ENCODE measurements at regions not wholly inside any gene's neighbourhood (a gene's known extent, or its start where the extent isn't known, plus 50 kb on each side); places are given as distances from the start of the nearest gene placed in this dataset.
"Not testable (repeated sequence)": the region's sequence is repeated elsewhere in the genome, so short reads cannot be mapped to it uniquely, and the experiment has no call there.

DNA sequence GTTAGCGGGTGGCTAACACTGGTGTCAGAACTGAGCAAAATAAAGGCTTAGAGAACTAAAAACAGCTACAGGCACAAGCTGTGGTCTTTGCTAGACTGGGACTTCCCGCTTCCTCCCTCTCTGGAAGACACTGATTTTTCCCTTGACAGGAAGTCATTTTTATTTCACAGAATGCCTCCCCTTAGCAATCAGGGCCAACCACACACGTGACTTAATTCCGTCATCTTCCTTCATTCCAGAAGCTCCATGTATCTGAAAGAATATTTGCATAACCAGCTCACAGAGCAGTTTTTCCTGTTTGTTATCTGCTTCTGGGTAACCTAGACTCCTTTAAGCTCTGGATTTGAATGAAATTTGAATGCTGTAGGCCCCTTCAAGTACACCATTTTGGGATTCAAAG is 327.5 kb upstream of the FRG1 start:
- TF ChIP-seq, protein P1, sequence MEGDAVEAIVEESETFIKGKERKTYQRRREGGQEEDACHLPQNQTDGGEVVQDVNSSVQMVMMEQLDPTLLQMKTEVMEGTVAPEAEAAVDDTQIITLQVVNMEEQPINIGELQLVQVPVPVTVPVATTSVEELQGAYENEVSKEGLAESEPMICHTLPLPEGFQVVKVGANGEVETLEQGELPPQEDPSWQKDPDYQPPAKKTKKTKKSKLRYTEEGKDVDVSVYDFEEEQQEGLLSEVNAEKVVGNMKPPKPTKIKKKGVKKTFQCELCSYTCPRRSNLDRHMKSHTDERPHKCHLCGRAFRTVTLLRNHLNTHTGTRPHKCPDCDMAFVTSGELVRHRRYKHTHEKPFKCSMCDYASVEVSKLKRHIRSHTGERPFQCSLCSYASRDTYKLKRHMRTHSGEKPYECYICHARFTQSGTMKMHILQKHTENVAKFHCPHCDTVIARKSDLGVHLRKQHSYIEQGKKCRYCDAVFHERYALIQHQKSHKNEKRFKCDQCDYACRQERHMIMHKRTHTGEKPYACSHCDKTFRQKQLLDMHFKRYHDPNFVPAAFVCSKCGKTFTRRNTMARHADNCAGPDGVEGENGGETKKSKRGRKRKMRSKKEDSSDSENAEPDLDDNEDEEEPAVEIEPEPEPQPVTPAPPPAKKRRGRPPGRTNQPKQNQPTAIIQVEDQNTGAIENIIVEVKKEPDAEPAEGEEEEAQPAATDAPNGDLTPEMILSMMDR (conservative IDR thresholded peaks at IDR 0.05; ENCODE audit: low read depth, low read length): no peak
- H3K9ac ChIP-seq: no peak overlapping the region
- no peak overlapping the region for H2AFZ ChIP-seq (ENCODE audit: low read depth)
- H3K4me2 ChIP-seq: no peak overlapping the region
- no peaks in the 10 kb centered on the region for H3K79me2 ChIP-seq (ENCODE audit: insufficient read depth, low read depth)
- no peaks in the 10 kb centered on the region for H3K27me3 ChIP-seq (ENCODE audit: insufficient read depth, low read depth)
- no peaks in the 10 kb centered on the region for H4K20me1 ChIP-seq (ENCODE audit: insufficient read depth)
- H3K4me3 ChIP-seq (IDR thresholded peaks at IDR 0.05; ENCODE audit: insufficient read depth, low read depth, low read length): no peak overlapping the region
- no peaks in the 10 kb centered on the region for H3K36me3 ChIP-seq (ENCODE audit: insufficient read depth)
- H3K4me1 ChIP-seq (ENCODE audit: low read depth, poor library complexity, severe bottlenecking): no peaks in the 10 kb centered on the region
- no peak overlapping the region for H3K27ac ChIP-seq

DNA sequence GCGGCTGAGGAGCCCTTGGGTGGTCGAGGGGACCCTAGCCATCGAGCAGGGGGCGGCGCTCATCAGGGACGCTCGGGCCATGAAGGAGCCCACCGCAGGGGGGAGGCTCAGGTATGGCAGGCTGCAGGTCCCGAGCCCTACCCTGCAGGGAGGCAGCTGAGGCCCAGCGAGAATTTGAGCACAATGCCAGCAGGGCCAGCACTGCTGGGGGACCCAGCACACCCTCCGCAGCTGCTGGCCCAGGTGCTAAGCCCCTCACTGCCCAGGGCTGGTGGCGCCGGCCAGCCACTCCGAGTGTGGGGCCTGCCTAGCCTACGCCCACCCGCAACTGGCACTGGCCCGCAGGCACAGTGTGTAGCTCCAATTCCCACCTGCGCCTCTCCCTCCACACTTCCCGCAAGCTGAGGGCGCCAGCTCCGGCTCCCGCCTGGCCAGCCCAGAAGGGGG is 325.4 kb upstream of the FRG1 start:
- no peaks in the 10 kb centered on the region for H3K27me3 ChIP-seq (ENCODE audit: insufficient read depth, low read depth)
- H3K4me3 ChIP-seq (IDR thresholded peaks at IDR 0.05; ENCODE audit: insufficient read depth, low read depth, low read length): no peak overlapping the region
- H4K20me1 ChIP-seq (ENCODE audit: insufficient read depth): no peaks in the 10 kb centered on the region
- H3K79me2 ChIP-seq (ENCODE audit: insufficient read depth, low read depth): no peaks in the 10 kb centered on the region
- H3K9ac ChIP-seq: no peak overlapping the region
- TF ChIP-seq, protein P1 (conservative IDR thresholded peaks at IDR 0.05; ENCODE audit: low read depth, low read length): no peak
- H3K36me3 ChIP-seq (ENCODE audit: insufficient read depth): no peaks in the 10 kb centered on the region
- no peak overlapping the region for H2AFZ ChIP-seq (ENCODE audit: low read depth)
- H3K4me2 ChIP-seq: no peak overlapping the region
- no peak overlapping the region for H3K27ac ChIP-seq
- no peaks in the 10 kb centered on the region for H3K4me1 ChIP-seq (ENCODE audit: low read depth, poor library complexity, severe bottlenecking)

DNA sequence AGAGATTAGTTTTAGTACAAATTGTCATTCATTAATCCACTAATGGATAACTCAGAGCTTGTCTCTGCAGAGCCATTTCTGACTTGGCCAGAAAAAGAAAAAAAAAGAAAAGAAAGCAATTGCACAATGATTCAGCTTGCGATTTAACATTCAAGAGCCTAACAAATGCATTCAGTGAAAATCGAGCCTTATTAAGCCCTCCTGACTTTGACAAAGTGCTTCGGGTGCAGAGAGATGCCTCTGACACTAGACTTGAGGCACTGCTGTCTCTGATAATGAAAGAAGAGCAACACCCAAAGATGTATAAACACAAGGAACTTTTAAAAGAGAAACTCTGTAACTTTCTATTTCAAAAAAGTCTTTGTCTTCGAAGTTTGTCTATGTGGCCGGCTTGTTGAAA is 322.9 kb upstream of the FRG1 start:
- H3K4me1 ChIP-seq (ENCODE audit: low read depth, poor library complexity, severe bottlenecking); H3K79me2 ChIP-seq (ENCODE audit: insufficient read depth, low read depth); H2AFZ ChIP-seq (ENCODE audit: low read depth); H3K27me3 ChIP-seq (ENCODE audit: insufficient read depth, low read depth); H3K9ac ChIP-seq; H3K4me2 ChIP-seq; H4K20me1 ChIP-seq (ENCODE audit: insufficient read depth); H3K4me3 ChIP-seq (IDR thresholded peaks at IDR 0.05; ENCODE audit: insufficient read depth, low read depth, low read length); H3K27ac ChIP-seq; H3K36me3 ChIP-seq (ENCODE audit: insufficient read depth): not testable (repeated sequence)

DNA sequence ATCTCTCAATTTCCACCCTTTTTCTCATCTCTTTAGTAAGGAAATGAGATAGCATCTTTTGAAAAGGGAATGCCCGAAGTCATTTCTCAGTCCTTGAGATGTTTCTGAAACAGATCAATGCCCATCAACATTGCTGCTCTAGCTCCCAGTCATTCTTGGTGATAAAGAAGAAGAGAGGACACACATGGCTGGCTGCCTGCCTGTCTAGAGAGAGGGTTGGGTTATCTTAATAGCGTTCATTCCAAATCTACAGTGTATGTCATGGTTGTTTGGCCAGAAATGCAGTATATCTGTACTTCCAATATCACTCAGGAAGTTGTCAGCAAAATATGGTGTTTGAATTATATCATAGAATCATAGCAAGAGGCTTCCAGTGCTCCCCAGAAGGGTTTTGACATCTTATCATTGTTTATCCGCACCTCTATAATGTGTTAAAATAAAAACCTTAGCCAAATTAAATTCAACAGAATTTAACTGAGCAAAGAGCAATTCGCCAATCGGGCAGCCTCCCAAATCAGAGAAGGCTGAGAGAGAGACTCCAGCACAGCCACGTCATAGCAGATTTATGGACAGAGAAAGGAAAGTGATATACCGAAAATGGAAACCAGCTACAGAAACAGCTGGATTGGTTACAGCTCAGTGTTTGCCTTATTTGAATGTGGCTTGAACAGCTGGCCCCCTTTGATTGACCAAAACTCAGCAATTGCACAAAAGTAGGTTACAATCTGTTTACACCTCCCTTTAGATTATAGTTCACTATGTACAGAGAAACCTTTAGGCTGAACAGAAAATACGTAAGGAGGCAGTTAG is 321.0 kb upstream of the FRG1 start:
- H4K20me1 ChIP-seq (ENCODE audit: insufficient read depth); H3K79me2 ChIP-seq (ENCODE audit: insufficient read depth, low read depth); H3K4me1 ChIP-seq (ENCODE audit: low read depth, poor library complexity, severe bottlenecking); H3K27ac ChIP-seq; H3K27me3 ChIP-seq (ENCODE audit: insufficient read depth, low read depth); H3K36me3 ChIP-seq (ENCODE audit: insufficient read depth); H3K4me2 ChIP-seq; H3K4me3 ChIP-seq (IDR thresholded peaks at IDR 0.05; ENCODE audit: insufficient read depth, low read depth, low read length); H2AFZ ChIP-seq (ENCODE audit: low read depth); H3K9ac ChIP-seq: not testable (repeated sequence)

DNA sequence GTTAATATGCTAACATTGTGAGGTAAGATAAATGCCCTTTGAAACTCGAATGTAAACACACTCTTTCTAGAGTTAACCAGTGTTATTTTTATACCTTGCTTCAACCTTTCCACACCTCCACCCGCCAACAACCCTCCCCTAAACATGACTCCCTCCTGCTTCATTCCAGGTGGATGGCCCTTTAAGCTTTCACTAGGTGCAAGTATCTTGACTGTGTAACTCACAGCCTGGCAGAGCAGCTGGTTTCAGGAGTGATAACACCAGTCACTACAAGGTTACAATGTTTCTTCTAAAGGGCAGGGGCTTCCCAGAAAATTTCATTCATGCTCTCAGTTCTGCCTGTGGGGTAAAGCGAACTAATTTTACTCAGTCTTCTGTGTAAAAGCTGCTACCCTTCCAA is 318.1 kb upstream of the FRG1 start:
- not testable (repeated sequence) for H3K4me2 ChIP-seq; H3K27me3 ChIP-seq (ENCODE audit: insufficient read depth, low read depth); H3K4me1 ChIP-seq (ENCODE audit: low read depth, poor library complexity, severe bottlenecking); H3K27ac ChIP-seq; H3K36me3 ChIP-seq (ENCODE audit: insufficient read depth); H2AFZ ChIP-seq (ENCODE audit: low read depth); H4K20me1 ChIP-seq (ENCODE audit: insufficient read depth); H3K4me3 ChIP-seq (IDR thresholded peaks at IDR 0.05; ENCODE audit: insufficient read depth, low read depth, low read length); H3K79me2 ChIP-seq (ENCODE audit: insufficient read depth, low read depth); H3K9ac ChIP-seq

- H3K27ac ChIP-seq; H3K4me3 ChIP-seq (IDR thresholded peaks at IDR 0.05; ENCODE audit: insufficient read depth, low read depth, low read length); H3K9ac ChIP-seq; H3K4me1 ChIP-seq (ENCODE audit: low read depth, poor library complexity, severe bottlenecking); H3K4me2 ChIP-seq; H4K20me1 ChIP-seq (ENCODE audit: insufficient read depth); H3K27me3 ChIP-seq (ENCODE audit: insufficient read depth, low read depth); H3K79me2 ChIP-seq (ENCODE audit: insufficient read depth, low read depth); H2AFZ ChIP-seq (ENCODE audit: low read depth); H3K36me3 ChIP-seq (ENCODE audit: insufficient read depth): not testable (repeated sequence)
Observed at GRCh38 chr4:189627041-189627440, 313.6 kb upstream of the FRG1 start.

GRCh38 chr4:189629733-189630132 is 310.9 kb upstream of the FRG1 start:
- H3K4me1 ChIP-seq (ENCODE audit: low read depth, poor library complexity, severe bottlenecking); H3K4me3 ChIP-seq (IDR thresholded peaks at IDR 0.05; ENCODE audit: insufficient read depth, low read depth, low read length); H4K20me1 ChIP-seq (ENCODE audit: insufficient read depth); H3K79me2 ChIP-seq (ENCODE audit: insufficient read depth, low read depth); H3K9ac ChIP-seq; H3K4me2 ChIP-seq; H3K27ac ChIP-seq; H3K36me3 ChIP-seq (ENCODE audit: insufficient read depth); H3K27me3 ChIP-seq (ENCODE audit: insufficient read depth, low read depth); H2AFZ ChIP-seq (ENCODE audit: low read depth): not testable (repeated sequence)

DNA sequence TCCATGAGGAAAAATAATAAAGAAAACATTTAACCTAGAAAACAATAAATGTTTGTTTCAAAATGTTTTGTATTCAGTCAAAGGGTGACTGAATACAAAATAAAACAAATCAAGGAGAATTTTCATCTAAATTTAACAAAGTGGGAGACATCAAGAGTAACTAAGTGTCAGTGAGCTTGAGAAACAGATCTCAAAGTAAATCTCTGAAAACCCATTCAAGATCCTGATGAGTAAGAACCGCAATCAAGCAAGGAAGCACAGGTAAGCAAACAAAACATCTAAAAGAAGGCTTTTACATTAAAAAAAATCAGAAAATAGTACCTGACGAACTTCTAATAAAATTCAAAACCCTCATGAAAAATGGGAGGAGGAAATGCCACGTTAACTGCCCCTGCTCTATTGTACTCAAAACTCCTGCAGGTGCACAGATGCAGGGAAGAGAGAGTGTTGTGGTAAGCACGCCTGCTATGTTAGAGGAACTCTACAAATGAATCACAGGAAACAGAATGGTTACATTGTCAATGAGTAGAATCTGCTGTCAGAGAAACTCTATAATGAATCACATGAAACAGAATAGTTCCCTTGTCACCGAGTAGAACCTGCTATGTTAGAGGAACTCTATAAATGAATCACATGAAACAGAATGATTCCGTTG is 309.6 kb upstream of the FRG1 start:
- not testable (repeated sequence) for H3K4me1 ChIP-seq (ENCODE audit: low read depth, poor library complexity, severe bottlenecking); H3K79me2 ChIP-seq (ENCODE audit: insufficient read depth, low read depth); H3K4me2 ChIP-seq; H3K9ac ChIP-seq; H3K27me3 ChIP-seq (ENCODE audit: insufficient read depth, low read depth); H3K27ac ChIP-seq; H4K20me1 ChIP-seq (ENCODE audit: insufficient read depth); H2AFZ ChIP-seq (ENCODE audit: low read depth); H3K4me3 ChIP-seq (IDR thresholded peaks at IDR 0.05; ENCODE audit: insufficient read depth, low read depth, low read length); H3K36me3 ChIP-seq (ENCODE audit: insufficient read depth)

- H3K4me2 ChIP-seq; H4K20me1 ChIP-seq (ENCODE audit: insufficient read depth); H3K27ac ChIP-seq; H3K4me1 ChIP-seq (ENCODE audit: low read depth, poor library complexity, severe bottlenecking); H3K9ac ChIP-seq; H3K27me3 ChIP-seq (ENCODE audit: insufficient read depth, low read depth); H3K79me2 ChIP-seq (ENCODE audit: insufficient read depth, low read depth); H2AFZ ChIP-seq (ENCODE audit: low read depth); H3K4me3 ChIP-seq (IDR thresholded peaks at IDR 0.05; ENCODE audit: insufficient read depth, low read depth, low read length); H3K36me3 ChIP-seq (ENCODE audit: insufficient read depth): not testable (repeated sequence)
Observed at GRCh38 chr4:189631568-189631916, 309.1 kb upstream of the FRG1 start.
